HG02588 (cell line): ENCODE measurements at regions not wholly inside any gene's neighbourhood (a gene's known extent, or its start where the extent isn't known, plus 50 kb on each side); places are given as distances from the start of the nearest gene placed in this dataset.
"Not testable (repeated sequence)": the region's sequence is repeated elsewhere in the genome, so short reads cannot be mapped to it uniquely, and the experiment has no call there.

Source experiments
- ATAC-seq: cut with Tn5 transposase; IDR thresholded peaks from one replicate; pipeline ENCODE4 v1.9.1; 2021; ENCODE audit warnings: mild to moderate bottlenecking, moderate library complexity; ENCODE audit not compliant: unreplicated experiment

DNA sequence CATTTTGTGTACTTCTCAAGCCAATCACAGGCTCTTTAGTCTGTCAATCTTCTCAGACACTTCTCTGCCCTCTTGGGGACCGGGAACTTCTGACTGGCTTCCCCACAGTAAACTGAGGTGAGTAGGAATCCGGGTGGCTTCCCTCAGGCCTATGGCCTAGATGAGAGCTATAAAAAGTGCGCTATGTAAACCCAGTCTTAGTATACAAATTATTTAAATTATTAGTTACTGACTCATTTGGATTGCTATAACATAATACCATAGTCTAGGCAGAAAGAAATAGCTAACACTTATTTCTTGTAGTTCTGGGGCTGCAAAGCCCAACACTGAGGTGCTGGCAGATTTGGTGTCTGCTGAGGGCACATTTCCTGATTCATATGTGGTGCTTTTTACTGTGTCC lies 109.2 kb upstream of the MCHR2 start:
- ATAC-seq = no peak

DNA sequence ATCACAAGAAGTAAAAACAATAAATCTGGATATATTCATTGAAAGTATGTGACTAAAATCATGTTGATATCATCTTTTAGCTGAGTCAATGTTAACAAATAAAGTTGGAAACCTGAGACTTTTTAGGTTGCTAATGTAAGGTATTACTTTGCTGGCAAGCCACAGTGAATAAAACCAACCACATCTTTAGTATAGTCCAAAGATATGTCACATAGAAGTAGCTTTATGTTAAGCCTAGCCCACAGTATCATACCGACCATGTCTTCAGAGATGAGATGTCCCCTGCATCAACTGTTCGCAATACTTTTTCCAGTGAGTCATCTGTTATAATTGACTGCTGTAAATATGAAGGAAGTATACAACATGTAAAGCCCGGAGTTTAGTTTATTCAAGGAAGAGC lies 107.6 kb upstream of the MCHR2 start:
- ATAC-seq = no peak

DNA sequence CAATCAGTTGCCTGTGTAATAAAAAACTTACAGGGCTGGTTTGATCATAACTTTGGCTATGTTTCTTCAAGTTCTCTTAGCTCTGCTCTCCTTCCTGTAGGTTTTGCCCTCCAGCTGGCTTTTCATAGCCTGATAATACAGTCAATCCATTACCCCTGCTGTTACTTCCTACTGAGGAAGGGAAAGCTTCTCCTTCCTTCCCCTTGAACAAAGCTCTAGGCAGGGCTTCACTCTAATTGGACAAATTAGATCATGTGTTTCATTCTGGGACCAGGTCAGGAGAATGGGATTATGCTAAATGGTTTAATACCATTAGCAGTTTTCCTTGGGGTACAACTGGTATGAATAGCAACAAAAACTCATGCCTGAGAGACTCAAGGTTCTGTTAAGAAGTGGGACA lies 106.8 kb upstream of the MCHR2 start:
- ATAC-seq = no peak

- ATAC-seq = no peak
Measured at GRCh38 chr6:100099189-100100074, 105.4 kb upstream of the MCHR2 start.

DNA sequence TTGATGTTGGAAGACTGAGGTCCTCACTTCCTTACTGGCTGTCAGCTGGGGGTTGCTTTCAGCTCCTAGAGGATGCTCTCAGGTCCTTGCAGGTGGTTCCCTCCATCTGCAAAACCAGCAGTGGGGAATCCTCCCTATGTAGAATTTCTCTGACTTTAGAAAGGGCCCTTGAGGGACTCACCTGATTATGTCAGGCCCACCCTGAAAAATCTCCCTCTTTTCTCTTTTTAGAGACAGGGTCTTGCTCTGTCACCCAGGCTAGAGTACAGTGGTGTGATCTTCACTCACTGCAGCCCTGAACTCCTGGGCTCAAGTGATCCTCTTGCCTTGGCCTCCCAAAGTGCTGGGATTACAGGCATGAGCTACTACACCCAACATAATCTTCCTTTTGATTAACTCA lies 102.9 kb upstream of the MCHR2 start:
- ATAC-seq = no peak

DNA sequence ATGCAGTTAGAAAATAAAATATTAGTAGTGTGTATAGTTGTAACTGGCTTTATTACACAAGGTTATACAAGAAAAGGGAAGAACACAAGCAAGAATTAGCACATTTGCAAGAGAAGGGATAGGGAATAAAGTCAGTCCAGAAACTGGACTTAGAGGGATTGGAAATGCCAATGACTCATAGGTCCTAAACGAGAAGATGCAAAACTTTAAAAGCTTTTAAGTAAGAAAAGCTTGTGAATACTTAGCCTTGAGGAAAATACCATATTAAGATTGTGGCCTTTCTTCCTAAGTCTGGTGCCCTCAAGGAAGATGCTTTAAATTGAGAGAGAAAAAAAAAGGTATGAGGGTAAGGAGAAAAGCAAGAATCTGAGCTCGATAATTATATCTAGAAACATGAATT lies 102.3 kb upstream of the MCHR2 start:
- no peak for ATAC-seq

GRCh38 chr6:100093405-100093804 lies 99.4 kb upstream of the MCHR2 start:
- no peak for ATAC-seq

DNA sequence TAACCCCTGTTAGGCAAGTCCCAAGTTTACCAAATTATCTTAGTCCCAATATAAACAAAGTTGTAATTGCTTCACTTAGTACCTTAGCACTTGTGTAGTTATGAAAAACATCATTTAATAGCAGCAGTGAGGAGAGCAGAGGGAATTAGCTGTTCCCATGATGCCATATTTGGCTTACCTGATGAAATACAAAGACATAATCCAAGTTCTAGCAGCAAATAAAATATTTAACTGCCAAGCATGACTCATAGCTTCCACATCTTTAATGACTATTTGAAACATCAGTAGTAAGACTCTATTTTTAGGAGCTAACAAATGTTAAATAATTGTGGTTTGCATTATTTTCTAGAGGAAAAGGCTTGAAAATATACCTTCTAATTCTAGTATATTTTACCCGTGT lies 94.0 kb upstream of the MCHR2 start:
- no peak for ATAC-seq

- ATAC-seq = no peak
Measured at GRCh38 chr6:100084991-100085364, 91.0 kb upstream of the MCHR2 start.

GRCh38 chr6:100084316-100084990 lies 90.4 kb upstream of the MCHR2 start:
- ATAC-seq = no peak

- peak; percentile 50 for ATAC-seq
Measured at GRCh38 chr6:100078509-100078908, 84.5 kb upstream of the MCHR2 start.

DNA sequence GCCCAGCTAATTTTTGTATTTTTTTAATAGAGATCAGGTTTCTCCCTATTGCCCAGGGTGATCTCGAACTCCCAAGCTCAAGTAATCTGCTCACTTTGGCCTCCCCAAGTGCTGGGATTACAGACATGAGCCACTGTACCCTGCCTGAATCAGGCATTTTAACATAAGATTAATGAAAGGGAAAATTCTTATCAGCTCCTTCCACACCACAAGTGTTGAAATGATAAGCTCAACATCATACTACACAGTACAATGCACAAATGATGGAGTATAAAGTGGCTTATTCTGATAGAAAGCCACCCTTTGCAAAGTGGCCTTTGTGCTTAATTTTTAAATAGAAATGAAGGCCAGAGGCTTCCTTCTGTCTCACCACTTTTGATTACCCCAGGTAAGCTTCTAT lies 71.3 kb upstream of the MCHR2 start:
- no peak for ATAC-seq

GRCh38 chr6:100062621-100063020 lies 68.6 kb upstream of the MCHR2 start:
- no peak for ATAC-seq

DNA sequence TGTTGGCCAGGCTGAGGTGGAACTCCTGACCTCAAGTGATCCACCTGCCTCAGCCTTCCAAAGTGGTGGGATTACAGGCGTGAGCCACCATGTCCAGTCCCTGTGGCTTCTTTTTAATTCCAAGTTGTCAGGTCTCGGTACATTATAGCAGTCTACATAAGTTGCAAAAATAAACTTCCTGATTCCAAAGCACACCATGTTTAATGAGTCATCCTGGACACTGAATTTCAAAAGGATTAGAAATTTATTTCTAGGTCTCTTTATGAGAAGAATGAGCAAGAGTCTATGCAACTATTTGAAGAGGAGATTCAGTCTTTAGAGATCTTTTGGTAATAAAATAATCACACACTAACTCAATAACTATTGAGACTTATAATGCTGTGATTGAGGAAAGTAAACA lies 63.9 kb upstream of the MCHR2 start:
- no peak for ATAC-seq

- no peak for ATAC-seq
Measured at GRCh38 chr6:100050550-100050949, 56.5 kb upstream of the MCHR2 start.

DNA sequence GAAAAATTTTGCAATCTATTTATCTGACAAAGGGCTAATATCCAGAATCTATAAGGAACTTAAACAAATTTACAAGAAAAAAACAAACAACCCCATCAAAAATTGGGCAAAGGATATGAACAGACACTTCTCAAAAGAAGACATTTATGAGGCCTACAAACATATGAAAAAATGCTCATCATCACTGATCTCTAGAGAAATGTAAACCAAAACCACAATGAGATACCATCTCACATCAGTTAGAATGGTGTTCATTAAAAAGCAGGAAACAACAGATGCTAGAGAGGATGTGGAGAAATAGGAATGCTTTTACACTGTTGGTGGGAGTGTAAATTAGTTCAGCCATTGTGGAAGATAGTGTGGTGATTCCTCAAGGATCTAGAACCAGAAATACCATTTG lies 49.9 kb upstream of the MCHR2 start:
- not testable (repeated sequence) for ATAC-seq
